GM12864 (cell line): ENCODE measurements at regions not wholly inside any gene's neighbourhood (a gene's known extent, or its start where the extent isn't known, plus 50 kb on each side); places are given as distances from the start of the nearest gene placed in this dataset.

ENCODE experiments used
- DNase-seq: peaks from one replicate; pipeline ENCODE4 v3.0.0-alpha.2; 2011; ENCODE audit warnings: low read depth
- H3K4me3 ChIP-seq: 2 replicates; pipeline ENCODE4 v1.5.1; 2011; ENCODE audit warnings: mild to moderate bottlenecking, low read depth, low read length, control low read depth
- CTCF ChIP-seq: IDR thresholded peaks from 2 replicates; pipeline ENCODE4 v1.5.1; 2011; ENCODE audit warnings: low read depth, mild to moderate bottlenecking, moderate library complexity, low read length, control low read depth, inconsistent platforms; ENCODE audit errors: missing control alignments

GRCh38 chr5:72656331-72656730 lies 149.1 kb upstream of the ZNF366 start:
- no peak for TF ChIP-seq CTCF
- no peak overlapping the region for H3K4me3 ChIP-seq
- DNase-seq: no peak

GRCh38 chr5:72654231-72654630 lies 147.0 kb upstream of the ZNF366 start:
- DNase-seq: no peak
- no peak for TF ChIP-seq CTCF
- no peak overlapping the region for H3K4me3 ChIP-seq

GRCh38 chr5:72653586-72653985 lies 146.4 kb upstream of the ZNF366 start:
- no peak for DNase-seq
- no peak for TF ChIP-seq CTCF

GRCh38 chr5:72651779-72652178 lies 144.6 kb upstream of the ZNF366 start:
- no peak for TF ChIP-seq CTCF
- no peak overlapping the region for H3K4me3 ChIP-seq
- no peak for DNase-seq

More at GRCh38 chr5:72653586-72653985, 146.4 kb upstream of the ZNF366 start:
- H3K4me3 ChIP-seq: no peak overlapping the region

- no peak for DNase-seq
- H3K4me3 ChIP-seq: no peak overlapping the region
- TF ChIP-seq CTCF: no peak
These were observed 143.9 kb upstream of the ZNF366 start for GRCh38 chr5:72651109-72651508.

GRCh38 chr5:72649449-72649848 lies 142.2 kb upstream of the ZNF366 start:
- DNase-seq: no peak

GRCh38 chr5:72648480-72648879 lies 141.3 kb upstream of the ZNF366 start:
- H3K4me3 ChIP-seq: no peak overlapping the region
- no peak for DNase-seq
- no peak for TF ChIP-seq CTCF

More at GRCh38 chr5:72649449-72649848, 142.2 kb upstream of the ZNF366 start:
- no peak for TF ChIP-seq CTCF
- no peak overlapping the region for H3K4me3 ChIP-seq
